ENCODE measurements at regions not wholly inside any gene's neighbourhood (a gene's known extent, or its start where the extent isn't known, plus 50 kb on each side); places are given as distances from the start of the nearest gene placed in this dataset.
"Not testable (repeated sequence)": the region's sequence is repeated elsewhere in the genome, so short reads cannot be mapped to it uniquely, and the experiment has no call there.

- no peak for TF ChIP-seq CTCF (conservative IDR thresholded peaks at IDR 0.05; ENCODE audit: low read depth)
- POLR2A ChIA-PET (ENCODE audit: low non-redundant PET) = no interaction called here
- no peak overlapping the region for H3K27ac ChIP-seq
- DNase-seq (ENCODE audit: low spot score) = no peak
- CTCF ChIA-PET = interaction anchor here (0.7 to 1.0 kb wide), 4 partner anchors 9 to 88 kb away, joined by 3 to 5 read pairs (median 3); no protein-coding TSS in a partner anchor
These were observed 72.1 kb upstream of the IGFBP7 start for GRCh38 chr4:57182132-57182874.

- CTCF ChIA-PET; POLR2A ChIA-PET (ENCODE audit: low non-redundant PET); DNase-seq (ENCODE audit: low spot score); H3K27ac ChIP-seq: not testable (repeated sequence)
These were observed 63.0 kb upstream of the IGFBP7 start for GRCh38 chr4:57173136-57173535.

GRCh38 chr4:57172065-57172464, 61.9 kb upstream of the IGFBP7 start:
- TF ChIP-seq CTCF (conservative IDR thresholded peaks at IDR 0.05; ENCODE audit: low read depth) = no peak
- H3K27ac ChIP-seq = no peak overlapping the region
- POLR2A ChIA-PET (ENCODE audit: low non-redundant PET) = no interaction called here
- CTCF ChIA-PET = no interaction called here
- DNase-seq (ENCODE audit: low spot score) = no peak

GRCh38 chr4:57168982-57169381, 58.8 kb upstream of the IGFBP7 start:
- DNase-seq (ENCODE audit: low spot score) = no peak
- H3K27ac ChIP-seq = no peak overlapping the region
- POLR2A ChIA-PET (ENCODE audit: low non-redundant PET) = no interaction called here
- TF ChIP-seq CTCF (conservative IDR thresholded peaks at IDR 0.05; ENCODE audit: low read depth) = no peak
- CTCF ChIA-PET = no interaction called here

- ChIA-PET CTCF (interaction anchor here (0.5 to 3.3 kb wide), 60 partner anchors 11 to 1438 kb away, joined by 3 to 27 read pairs (median 4); partner anchors contain the start of gene IGFBP7), POLR2A (ENCODE audit: low non-redundant PET) (no interaction called here)
- peak; percentile 76 for DNase-seq (ENCODE audit: low spot score)
- peak; percentile 97 for TF ChIP-seq CTCF (conservative IDR thresholded peaks at IDR 0.05; ENCODE audit: low read depth)
- peak overlapping the region; percentile 81 for H3K27ac ChIP-seq
These were observed 53.6 kb upstream of the IGFBP7 start for GRCh38 chr4:57163530-57164459.

GRCh38 chr4:57162499-57163019, 52.4 kb upstream of the IGFBP7 start:
- ChIA-PET POLR2A (ENCODE audit: low non-redundant PET) (no interaction called here), CTCF (interaction anchor here (0.5 to 3.3 kb wide), 19 partner anchors 10 to 328 kb away, joined by 3 to 27 read pairs (median 6); no protein-coding TSS in a partner anchor)
- H3K27ac ChIP-seq = no peak overlapping the region
- TF ChIP-seq CTCF (conservative IDR thresholded peaks at IDR 0.05; ENCODE audit: low read depth) = no peak
- DNase-seq (ENCODE audit: low spot score) = no peak

Measured in RWPE1 (cell line).